Stimulated activated CD4-positive, alpha-beta T cell treated with anti-CD3 and anti-CD28 coated beads, Interleukin-12 subunit alpha, Interleukin-12 subunit beta, amount 100 ng/mL, for 48 hours (primary cell): ENCODE measurements at regions not wholly inside any gene's neighbourhood (a gene's known extent, or its start where the extent isn't known, plus 50 kb on each side); places are given as distances from the start of the nearest gene placed in this dataset.
"Not testable (repeated sequence)": the region's sequence is repeated elsewhere in the genome, so short reads cannot be mapped to it uniquely, and the experiment has no call there.

Experiments used
- DNase-seq, 3 donors: peaks; one replicate each; pipeline ENCODE4 v3.0.0-alpha.2; 2020; ENCODE audit warnings: low read depth in 2 of 3, low spot score in 1 of 3

DNA sequence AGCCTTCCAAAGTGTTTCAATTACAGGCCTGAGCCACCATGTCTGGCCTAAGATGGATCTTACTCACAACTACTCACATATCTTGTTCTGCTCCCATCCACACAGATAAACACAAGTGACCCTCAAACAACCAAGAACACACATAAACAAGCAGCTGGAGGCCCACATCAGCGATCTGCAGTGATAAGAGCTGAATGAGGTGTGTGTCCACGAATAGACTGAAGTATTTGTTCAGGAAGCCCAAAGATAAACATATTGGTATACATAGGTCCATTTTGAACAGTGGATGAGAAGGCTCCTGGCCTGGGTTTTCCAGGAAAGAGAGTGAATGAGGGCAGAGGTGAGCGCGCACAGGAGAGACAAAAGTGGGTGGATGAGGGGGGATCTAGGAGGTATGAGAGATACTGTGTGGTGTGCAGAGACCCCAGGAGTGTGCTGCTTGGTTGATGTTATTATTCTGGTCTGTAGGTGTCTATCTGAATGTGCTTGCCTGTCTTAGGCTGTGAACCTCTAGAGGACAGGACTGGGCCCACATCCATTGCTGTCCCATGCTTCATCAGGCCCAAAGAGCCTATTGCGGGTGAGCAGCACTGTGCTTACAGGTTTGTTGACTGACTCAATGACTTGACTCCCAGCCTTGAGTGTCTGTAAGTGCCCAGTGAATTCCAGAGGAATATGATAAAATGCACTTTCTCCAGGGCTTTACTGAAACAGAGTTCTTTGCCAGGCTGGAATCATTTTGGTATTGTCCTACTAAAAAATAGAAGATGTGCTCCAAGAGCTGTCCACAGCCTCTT lies 79.9 kb upstream of the ATP1A1 start:
- no peak for DNase-seq

DNA sequence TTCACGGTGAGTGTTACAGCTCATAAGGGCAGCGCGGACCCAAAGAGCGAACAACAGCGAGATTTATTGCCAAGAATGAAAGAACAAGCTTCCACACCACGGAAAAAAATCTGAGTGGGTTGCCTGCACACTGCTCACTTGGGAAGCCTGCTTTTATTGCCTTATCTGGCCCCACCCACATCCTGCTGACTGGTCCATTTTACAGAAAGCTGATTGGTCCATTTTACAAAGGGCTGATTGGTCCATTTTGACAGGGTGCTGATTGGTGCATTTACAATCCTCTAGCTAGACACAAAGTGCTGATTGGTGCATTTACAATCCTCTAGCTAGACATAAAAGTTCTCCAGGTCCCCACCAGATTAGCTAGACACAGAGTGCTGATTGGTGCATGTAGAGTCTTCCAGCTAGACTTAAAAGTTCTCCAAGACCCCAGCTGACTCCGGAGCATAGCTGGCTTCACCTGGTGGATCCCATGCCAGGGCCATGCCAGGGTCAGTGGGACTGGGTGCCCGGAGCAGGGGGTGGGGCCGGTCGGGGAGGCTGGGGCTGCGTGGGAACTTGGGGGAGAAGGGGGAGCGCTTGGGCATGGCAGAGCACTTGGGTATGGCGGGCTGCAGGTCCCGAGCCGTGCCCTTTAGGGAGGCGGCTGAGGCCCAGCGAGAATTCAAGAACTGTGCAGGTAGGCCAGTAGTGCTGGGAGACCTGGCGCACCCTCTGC lies 75.4 kb upstream of the ATP1A1 start:
- no peak for DNase-seq

DNA sequence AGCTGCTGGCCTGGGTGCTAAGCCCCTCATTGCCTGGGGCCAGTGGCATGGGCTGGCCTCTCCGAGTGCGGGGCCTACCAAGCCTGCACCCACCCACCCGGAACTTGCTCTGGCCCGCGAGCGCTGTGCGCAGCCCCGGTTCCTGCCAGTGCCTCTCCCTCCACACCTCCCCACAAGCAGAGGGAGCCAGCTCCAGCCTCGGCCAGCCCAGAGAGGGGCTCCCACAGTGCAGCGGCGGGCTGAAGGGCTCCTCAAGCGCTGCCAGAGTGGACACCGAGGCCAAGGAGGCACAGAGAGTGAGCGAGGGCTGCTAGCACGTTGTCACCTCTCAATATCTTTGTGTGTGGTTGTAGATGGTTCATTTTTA lies 74.8 kb upstream of the ATP1A1 start:
- DNase-seq: not testable (repeated sequence)

DNA sequence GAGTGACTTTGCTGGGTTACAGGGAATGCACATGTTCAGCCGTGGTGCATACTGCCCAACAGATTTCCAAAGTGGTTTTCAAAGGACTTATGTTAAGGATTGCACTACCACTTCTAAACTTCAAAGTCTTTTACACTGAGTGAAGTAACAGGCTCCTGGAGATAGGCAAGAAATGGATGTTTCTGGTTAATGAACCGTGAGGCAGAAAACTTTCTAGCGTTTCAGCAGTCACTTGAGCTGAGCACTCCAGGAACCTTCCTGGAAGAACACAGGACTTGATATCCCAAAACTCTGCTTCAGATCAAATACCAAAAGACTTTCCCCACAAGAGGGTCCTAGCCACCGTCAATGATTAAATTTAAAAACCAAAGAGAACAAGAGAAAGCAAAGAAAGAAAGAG lies 74.3 kb upstream of the ATP1A1 start:
- no peak for DNase-seq

DNA sequence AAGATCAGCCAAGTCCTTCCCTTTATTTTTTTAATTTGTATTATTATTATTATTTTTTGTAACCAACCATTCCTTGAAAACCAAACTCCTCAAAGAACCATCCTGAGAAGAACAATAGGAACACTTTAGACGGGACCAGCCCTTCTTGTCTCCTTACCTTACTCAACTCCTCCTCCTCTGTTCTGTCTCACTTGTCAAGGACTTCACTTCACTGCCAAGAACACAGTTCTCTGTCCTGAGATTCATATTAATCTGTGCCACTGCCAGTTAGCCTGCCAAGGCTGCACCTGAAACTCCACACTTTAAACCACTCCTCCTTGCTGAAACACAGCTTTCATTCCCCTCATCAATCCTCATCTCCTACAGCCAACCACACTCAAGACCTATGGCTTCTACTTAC lies 73.8 kb upstream of the ATP1A1 start:
- no peak for DNase-seq

DNA sequence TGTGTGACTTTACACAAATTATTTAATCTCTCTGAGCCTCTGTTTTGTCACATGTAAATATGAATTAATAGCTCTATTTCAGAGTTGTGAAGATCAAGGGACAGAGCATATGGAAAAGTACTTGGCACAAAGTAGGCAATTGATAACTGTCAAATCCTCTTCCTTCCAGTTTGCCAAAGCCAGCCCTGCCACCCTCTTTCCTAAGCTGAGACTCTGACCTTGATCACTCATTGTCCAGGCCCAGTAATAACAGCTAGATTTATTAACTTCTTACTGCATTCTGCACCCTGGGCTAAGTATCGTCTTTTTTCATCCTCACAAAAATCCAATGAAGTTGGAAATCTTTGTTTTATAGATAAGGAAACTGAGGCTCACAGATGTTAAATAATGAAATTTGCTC lies 70.8 kb upstream of the ATP1A1 start:
- DNase-seq: no peak

DNA sequence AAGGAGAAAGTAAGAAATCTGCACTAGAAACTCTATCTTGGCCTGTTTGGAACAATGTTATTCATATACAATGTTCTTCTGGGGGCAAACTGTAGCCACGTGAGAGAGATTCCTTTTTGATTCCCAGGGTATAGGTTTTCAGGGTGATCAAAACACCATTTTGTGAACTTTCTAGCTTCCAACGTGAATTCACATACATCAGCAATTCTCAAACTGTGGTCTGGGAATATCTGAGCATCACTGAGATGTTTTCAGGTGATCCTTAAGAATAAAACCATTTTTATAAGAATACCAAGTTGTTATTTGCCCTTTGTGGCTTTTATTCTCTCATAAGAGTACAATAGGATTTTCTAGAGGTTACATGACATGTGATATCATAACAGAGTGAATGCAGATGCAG lies 66.9 kb upstream of the ATP1A1 start:
- no peak for DNase-seq

DNA sequence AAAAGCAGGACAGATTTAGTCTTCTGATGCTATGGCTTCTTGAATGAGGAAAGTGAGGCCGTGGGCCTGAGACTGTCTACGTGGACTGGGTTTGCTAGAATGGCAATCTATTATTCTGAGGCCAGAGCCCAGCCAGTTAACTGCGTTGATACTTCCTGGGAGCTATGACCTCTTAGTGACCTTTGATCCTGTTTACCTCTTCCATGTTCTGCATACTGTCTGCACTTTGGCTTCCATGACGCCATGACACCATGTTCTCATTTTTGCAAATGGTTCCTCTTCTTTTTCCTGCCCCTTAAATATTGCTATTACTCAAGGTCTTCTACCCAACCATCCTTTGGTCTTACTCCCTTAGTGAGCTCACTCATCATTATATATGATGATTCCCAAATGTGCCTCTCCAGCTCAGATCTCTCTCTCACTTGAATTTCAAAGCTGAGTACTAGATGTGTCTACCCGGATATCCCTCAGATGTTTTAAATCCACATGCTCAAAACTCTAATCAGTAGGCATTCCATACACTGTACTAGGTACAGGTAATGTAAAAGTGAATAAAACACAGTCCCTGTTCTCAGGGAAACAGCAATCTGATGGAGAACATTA lies 66.1 kb upstream of the ATP1A1 start:
- no peak for DNase-seq

DNA sequence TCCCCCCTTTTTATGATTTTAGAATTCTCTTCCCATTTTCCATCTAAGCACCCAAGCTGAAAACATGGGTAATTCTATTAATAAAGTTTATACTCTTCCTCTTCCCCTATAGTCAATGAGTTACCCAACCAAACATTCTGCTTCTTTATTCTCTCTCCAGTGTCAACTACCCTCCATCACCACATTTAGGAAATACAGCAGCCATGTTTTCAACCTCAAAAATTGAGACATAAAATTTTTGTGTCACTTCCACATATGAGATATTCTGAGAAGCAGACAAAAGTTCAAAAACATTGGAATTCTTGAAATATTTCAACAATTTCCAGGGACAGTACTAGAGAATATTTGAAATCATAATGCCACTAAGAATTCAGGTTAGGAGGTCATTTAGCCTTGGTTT lies 64.8 kb upstream of the ATP1A1 start:
- no peak for DNase-seq

DNA sequence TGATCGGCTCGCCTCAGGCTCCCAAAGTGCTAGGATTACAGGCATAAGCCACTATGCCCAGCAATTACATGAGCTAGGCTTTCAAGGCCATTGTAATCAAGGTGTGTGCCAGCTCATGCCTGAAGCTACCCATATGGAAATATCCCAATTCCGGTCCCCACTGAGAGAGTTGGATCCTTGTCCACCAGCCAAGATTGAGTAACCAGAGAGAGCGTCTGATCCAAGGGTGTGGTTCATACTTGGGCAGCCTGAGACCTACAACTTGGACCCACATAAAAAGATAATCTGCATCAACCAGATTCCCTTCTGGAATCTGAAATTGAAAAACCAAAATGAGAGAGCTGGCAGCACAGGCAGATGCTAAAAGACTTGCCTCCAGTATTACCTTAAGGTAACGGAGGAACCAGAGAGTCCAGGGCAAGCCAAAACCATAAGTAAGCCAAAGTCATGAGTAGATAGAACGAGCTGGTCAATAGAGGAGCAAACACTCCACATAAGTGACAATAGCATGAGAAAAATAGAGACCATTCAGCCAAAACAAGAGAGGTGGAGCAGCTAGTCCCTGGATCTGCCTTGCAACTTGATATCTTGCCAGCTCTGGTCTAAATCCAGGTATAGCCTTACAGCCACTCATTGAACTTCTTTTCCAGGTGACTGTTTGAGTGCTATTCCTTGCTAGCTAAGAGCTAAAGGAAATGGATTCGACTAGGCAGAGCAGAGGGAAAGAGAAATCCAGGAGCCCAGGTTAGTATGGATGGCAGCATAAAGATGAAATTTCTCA lies 63.8 kb upstream of the ATP1A1 start:
- DNase-seq: no peak

DNA sequence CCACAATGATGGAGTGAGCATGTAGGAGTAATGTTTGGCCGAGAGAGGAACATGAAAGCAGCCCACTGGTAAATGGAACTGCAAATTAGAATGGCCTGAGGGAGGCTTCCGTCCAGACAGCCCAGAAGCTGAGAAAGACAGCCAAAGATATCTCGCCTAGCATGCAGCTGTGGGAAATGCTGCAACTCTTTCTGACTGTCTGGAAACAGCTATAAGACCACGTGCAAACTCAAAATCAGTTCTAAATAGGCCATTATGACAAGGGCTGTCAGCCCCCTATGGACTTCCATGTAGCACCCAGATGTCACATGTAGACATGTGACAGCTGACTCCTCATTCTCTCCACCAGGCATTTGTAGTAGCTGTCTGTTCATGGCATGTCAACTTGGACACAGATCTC lies 62.9 kb upstream of the ATP1A1 start:
- DNase-seq: no peak

DNA sequence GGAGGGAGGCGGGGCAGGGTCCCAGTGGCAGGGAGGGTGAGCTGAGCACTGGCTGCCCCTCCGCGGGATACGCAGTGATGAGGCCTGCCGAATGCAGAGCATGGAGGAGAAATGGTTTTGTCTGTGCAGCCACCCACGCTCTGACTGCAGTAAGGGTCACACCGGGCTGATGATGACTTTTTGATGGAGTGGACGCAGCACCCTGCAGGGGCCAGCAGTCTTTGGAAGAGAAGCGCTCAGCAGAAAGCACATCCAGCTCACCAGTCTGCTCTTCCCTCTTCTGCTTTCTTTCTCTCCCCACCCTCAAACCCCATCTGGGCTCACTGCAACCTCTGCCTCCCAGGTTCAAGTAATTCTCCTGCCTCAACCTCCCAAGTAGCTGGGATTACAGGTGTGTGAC lies 61.9 kb upstream of the ATP1A1 start:
- DNase-seq: no peak

DNA sequence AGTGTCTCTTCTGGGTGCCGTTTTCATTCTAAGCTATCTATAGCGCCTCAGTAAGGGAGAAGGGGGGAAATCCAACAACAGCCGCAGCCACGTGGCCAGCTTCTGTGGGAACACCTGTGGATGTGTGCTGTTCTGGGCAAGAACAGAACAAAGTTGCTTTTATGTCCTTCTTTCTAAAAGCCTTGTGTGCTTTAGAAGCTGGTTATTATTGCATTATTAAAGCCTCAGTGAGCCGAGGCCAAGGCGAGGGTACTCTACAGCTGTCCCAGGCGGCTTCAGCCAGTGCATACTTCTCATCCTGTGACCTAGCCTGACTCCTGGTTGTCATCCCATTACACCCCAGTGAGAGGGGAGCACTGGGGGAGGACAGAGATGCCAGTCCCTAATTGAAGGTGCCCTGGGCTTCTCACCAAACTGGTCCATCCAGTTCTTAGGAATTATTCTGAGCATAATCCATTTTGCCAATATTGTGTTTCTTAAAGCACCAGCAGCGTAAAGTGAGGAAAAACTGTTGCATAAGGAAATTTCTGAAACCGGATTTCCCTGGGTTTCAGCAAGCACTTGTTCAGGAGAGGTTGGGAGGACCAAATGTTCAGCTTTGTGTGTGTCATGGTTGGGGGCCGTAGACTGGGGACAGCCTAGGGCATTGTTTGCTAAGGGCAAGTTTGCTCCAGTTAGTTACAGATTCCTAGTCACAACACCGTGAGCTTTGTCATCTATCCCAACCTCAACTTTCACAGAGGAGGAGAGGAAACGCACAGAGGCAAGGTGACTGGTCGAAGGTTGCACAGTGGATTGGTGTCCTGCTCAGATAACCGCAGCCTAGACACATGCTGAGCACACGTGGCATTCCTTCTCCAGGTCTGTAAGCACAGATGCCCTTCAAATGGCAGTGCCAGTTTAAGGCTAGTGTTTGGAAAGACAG lies 61.0 kb upstream of the ATP1A1 start:
- DNase-seq: no peak

DNA sequence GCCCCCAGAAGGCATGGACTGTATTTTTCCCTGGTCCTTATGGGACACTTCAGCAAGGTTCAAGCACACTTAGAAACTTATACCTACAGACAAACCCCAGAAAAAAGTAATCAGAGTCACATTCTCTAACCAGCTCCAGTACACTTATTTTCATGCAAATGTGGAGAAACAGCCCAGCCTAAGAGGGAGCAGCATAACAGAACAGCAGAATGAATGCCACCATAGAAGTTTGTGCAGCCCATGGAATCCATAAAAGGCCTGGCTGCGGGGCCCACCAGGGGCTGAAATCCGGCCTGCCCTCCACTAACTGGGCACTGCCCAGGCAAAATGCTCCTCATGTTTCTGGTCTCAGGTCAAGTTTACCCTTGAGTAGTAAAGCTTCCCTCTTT lies 60.4 kb upstream of the ATP1A1 start:
- no peak for DNase-seq

DNA sequence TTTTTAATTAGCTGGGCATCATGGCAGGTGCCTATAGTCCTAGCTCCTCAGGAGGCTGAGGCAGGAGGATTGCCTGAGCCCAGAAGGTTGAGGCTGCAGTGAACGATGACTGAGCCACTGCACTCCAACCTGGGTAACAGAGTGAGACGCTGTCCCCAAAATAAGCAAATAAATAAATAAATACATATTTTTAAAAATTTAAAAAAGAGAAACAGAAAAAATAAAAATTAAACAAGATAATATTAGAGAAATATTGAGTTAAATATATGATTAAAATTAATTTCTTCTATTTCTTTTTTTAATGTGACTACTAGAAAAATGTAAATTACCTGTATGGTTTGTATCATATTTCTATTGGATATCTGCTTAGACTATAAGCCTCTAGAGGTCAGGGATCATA lies 59.3 kb upstream of the ATP1A1 start:
- DNase-seq: no peak

DNA sequence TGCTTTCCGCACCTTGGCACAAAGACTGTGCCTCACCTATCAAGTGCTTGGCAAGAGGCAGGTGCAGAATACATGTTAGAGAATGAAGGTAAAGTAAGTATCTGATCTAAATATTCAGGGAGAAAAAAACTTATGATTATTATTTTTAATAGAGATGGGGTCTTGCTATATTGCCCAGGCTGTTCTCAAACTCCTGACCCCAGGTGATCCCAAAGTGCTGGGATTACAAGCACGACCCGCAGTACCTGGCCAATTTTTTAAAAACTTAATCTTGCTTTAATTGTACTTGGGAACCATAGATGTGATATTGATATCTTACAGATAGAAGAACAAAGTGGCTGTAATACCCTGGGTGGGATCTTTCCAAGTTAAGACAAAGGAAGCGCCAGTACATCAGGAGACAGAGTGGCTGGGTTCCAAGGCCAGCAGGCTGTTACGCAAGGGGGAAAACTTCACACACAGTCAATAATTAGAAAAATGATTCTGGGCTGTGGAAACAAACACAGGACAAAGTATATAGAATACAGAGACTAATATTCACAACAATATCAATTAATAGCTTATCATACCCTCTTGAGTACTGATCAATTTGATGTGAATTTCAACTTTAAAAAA lies 58.6 kb upstream of the ATP1A1 start:
- no peak for DNase-seq

DNA sequence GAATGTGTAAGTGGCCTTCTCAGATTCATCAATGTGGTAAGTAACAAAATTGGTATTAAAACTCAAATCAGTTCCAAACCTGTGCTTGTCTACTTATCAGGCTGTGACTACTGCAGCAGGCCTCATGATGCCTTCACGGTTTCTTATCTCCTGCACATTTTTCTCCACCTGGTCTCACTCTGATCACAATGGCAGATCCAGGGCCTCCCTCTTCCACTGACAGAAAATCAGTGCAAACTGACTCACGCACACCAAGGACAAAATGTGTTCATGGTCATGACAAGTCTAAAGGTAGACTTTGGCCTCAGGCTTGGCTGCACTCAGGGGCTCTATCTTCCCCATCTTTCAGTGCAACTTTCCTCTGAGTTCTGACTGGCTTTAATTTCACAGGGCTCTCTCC lies 56.7 kb upstream of the ATP1A1 start:
- DNase-seq: no peak

DNA sequence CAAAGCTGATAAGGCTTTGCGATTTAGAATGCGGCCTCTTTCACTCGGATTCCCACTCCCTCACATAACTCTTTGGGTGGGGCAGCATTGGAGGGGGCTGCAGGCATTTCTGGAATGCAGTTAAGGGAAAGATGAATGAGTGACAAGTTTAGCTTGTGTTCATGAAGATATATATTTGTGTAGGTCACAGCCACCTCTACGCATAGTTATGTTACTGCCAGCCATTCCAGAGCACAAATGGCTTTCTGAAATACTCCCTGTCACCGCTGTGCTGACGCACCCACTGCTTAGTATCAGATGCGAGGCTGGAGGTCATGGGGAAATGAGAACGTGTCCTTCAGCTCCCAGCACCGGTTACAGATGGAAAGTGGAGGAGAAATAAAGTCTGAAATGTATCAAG lies 54.1 kb upstream of the ATP1A1 start:
- no peak for DNase-seq

DNA sequence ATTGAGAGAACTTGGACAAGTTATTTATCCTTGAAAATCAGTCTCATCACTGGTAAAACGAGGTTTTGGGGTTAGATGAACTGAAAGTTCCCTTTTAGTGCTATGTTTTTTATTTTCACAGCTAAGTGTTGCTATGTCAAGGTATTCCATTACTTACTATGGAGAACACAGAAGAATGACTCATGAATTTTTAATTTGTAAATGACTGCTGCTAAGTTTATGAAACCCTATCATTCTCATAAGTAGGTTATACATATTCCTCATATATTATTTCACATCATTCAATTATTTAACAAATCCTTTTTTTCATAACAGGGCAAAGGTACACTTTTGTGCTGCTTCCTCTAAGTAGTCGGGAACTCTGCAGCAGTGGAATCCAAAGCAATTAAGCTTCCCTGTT lies 52.2 kb upstream of the ATP1A1 start:
- DNase-seq: no peak

DNA sequence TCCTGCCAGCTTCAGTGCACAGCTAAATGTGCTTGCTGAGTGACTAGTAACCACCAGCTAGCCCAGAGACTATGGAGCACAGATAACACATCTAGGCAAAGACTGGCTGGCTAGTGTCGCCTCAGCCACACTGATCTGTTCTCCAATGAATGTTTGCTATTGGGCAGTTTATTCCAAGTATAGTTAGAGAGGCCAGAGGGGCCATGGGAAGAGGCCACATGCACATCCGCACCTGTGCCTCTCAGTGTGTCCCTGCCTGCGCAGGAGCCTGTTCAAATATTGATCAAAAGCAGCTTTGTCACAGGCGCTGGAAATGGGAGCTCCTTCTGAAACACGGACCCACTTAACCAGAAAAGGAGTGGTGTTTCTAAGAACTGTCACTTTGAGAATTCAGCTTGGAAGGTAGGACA lies 51.3 kb upstream of the ATP1A1 start:
- no peak for DNase-seq
